Stromal cell of bone marrow (primary cell): ENCODE measurements at regions not wholly inside any gene's neighbourhood (a gene's known extent, or its start where the extent isn't known, plus 50 kb on each side); places are given as distances from the start of the nearest gene placed in this dataset.
A peak's percentile ranks its signal among the peaks of the same experiment; 100 is the strongest.

ENCODE experiments used
- DNase-seq: peaks from one replicate; pipeline ENCODE4 v3.0.0-alpha.2; 2012; ENCODE audit warnings: low read depth

DNA sequence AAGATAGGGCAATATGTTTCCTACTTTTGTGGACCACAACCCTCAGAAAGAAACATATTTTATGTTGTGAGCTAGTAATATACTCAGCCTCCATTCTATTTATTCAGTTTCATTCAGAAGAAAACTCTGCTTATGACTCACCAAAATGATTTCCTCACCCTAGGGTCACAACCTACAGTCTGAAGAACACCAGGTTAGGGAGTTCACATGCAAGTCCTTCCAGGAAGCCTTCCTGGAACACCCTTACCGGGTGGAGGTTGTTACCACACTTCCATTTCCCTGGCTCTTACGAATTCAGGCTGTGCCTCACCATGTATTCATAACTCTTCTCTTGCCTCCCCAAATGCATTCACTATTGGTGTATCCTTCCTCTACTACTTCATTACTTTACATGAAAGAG, 228.0 kb upstream of the ADAMTS9 start:
- no peak for DNase-seq

- DNase-seq: no peak
Observed at GRCh38 chr3:64913515-64913914, 225.7 kb upstream of the ADAMTS9 start.

DNA sequence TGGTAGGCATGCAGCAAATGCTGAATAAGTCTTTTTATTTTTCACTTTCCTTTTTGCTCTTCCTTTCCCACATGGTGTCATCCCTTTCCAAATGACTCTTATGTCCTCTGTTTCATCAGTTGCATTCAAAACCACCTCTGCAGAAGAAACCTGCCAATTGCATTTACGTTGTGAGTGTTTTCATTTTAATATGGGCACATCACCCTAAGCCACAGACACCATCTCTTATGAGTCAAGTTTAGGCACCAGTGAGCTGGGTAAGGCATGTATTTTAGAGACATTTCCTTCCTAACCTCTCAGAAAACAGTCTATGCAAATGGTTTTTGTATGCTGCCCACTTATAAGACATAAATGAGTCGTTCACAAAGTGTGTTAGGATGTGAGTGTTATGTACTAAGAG, 223.3 kb upstream of the ADAMTS9 start:
- DNase-seq: no peak

- DNase-seq: no peak
Observed at GRCh38 chr3:64909757-64910467, 222.1 kb upstream of the ADAMTS9 start.

DNA sequence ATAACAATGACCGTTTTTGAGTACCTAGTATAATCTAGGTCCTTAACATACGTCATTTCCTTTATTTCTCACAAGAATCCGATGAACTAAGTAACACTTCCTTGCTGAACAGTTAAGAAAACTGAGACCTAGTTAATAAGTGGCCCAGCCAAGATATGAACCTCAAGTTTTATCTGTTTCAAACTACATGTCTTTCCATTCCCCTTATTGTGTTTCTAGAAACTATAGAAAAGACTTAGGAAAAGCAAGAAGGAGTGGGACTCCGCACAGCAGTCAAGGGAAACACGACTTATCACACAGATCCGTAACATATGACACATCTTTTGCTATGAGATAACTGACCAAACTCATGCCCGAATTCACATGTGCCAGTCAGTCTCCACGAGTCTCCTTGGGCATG, 221.2 kb upstream of the ADAMTS9 start:
- no peak for DNase-seq

DNA sequence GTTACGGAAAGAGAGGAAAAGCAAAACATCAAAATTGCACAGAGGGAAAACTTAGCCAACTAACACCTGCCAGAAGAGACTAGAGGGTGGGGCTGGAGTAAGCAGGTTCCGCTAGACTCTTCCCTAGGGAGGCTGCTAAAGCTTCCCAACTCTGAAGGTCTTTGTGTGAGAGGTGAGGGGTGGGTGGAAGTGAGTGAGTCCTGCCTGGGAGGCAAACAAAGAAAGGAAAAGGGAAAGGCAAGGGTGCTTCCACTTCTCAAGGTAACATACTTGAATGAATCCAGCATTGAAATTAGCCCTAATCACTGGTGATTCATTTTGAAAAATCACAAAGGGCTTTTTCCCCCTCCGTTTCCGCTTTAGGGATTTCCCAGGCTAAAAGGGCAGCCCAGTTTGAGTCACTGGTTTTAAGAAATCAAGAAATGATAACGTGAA, 220.5 kb upstream of the ADAMTS9 start:
- no peak for DNase-seq

DNA sequence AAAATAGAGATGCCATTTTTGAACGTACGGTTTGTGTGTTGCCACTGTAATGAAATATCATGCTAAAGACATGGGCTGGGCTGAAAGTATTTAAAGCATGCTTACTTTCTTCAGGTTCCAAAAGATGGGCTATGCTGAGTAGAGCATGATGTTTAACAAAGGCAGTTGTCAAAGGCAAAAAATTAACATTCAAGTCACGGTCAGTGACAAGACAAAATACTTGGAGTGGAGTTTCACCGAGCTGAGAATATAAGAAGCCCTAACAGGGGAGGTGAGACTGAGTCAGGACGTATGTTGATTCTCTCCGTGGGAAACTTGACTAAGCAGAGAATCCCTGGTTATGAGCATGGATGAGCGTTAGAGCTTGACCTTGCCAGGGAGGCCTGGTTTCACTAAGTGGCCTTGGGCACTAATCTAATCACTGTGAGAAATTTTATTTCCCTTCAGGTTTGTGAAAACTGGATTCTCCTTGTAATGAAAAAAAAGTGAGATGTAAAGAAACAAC, 218.2 kb upstream of the ADAMTS9 start:
- no peak for DNase-seq

DNA sequence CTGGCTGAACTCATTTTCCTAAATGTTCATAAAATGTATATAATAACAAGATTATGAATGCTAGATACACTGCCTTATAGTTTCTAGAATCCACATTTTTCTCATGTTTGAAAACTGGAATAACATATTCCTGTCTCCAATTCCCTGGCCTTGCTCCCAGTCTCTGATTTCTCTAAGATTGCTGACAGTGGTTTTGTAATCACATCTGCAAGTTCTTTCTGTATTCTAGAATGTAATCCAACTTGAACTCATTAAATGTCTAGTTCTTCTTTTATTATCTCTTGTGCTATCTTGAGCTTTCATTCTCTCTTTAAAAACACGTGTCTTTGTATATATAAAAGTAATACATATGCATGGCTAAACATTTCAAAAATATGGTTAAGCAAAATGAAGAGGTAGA, 215.2 kb upstream of the ADAMTS9 start:
- DNase-seq: peak; percentile 27

DNA sequence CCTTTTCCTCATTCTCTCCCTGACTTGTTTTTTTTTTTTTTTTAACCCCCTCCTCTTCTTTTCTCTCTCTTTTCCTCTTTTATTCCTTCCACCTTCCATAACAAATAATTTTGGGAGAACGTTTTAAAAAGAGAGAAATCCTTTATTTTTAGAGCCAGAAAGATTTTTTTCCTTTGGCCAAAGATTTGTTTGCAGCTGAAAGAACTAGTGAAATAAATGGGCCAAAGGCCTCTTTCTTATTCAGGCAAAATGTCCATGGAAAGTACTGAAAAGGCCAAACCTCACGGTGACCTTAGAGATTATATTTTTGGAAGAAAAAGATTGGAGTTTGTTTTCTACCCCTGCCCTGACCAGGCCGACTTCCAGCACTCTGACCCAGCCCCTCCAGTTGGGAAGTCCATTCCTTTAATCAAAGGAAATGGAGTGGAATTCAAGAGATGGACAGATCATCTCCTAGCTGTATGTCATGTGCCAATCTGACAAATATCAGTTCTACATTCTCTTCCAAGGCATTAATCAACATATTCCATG, 214.3 kb upstream of the ADAMTS9 start:
- DNase-seq: no peak

DNA sequence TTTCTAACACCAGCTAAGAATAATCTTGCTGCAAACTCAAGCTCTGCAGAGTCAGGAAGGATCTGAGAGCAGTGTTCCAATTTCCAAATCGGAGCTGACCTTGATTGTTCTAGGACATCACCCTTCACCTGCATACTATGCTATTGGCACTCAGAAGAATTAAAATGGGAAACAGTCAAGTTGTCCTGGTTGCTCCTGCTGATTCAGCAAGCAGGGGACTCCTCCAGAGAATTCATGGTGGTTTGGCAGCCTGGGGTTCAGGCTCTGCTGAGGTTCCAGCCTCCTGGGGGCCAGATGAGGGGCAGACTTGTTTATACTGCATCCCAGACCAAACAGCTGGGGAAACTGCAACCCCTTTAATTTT, 213.7 kb upstream of the ADAMTS9 start:
- no peak for DNase-seq

DNA sequence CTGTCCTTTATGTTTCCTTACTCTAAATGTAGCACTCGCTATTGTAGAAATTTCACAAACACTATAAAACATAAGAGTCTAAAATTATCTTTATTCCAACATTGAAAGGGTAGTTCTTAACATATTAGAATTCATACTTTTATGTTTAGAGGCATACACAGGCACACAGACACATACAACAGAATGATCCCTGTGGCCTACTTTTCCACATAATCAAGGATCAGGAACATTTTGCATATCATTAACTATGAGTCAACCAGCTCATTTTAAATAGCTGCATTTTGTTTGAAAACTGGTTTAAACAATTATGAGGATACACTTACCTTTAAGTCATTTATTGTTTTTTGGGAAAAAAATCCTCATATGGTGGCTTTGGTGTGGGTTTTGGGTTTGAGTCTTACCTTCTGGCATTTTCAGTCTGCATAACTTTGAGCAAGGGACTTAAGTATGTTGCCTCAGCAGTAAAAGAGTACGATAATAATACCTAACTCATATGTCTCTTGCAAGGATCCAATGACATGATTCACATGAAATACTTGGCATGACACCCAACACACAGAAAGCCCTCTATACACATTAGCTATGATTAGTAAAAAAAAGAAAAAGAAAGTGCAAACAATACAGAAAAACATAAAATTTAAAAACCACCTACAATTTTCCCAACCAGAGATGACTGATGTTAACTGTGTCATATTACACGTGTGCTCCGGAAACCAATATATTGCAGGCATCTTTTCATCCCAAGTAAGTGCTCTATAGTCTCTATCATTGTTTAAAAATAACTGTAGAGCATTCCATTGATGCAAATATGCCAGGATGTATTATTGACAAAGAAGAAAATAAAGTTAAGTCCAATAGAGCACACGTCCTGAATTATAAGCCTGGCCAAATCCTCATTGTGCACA, 213.1 kb upstream of the ADAMTS9 start:
- peak; percentile 17 for DNase-seq

GRCh38 chr3:64900156-64900555, 212.4 kb upstream of the ADAMTS9 start:
- DNase-seq: no peak

DNA sequence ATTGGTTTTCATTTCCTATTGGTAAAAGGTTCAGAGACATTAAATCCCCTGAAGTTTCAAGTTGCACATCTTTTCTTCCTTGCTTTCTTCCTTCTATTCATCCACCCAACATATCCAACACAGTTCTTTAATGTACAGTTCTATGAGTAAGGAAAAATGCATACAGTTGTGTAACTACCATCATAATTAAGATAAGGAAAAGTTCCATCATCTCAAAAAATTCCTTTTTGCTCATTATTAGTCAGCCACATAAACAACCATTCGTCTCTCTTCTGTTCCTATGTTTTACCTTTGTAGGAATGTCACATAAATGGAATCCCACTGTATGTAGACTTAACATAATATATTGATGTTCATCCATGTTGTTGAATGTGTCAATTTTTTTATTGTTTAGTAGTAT, 211.1 kb upstream of the ADAMTS9 start:
- no peak for DNase-seq

GRCh38 chr3:64895991-64896895, 208.4 kb upstream of the ADAMTS9 start:
- no peak for DNase-seq

DNA sequence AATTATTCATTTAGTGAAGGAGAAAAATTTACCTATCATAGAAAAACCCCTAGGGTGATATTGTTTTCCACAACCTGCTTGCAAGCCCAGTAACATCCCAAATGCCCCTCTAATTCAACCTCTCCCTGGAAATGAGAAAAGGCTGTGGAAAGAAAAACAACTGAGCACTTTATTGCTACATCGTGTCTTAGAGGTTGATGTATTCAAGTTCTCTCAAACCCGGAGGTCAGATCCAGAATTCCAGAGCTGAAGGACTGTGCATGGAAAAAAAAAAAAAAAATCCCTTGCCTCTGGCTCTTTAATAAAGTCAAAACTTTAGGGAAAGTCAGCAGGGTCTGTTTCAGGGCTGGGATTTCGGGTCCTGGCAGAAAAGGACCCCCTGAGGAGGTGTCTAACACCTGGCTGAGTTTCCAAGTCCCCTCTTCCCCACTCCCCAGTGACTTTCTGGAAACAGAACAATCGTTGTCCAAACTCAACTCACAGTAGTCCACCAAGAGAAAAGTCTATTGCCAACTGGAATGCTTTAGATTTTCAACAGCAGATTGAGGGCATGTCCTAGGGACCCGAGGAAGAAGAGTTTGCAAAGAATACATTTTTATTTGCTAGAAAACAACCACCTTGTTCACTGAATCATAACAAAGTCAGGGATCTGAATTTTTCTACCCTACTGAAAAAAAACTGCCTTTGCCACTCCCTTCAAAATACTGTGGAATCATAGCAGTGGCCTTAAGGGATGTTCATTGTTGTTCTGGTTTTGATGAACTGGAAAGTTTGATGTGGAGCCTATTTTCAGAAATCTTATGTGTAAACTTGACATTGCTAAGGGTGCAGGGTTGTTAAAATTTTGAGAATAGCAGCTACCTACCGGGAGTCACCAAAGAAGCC, 207.5 kb upstream of the ADAMTS9 start:
- no peak for DNase-seq

DNA sequence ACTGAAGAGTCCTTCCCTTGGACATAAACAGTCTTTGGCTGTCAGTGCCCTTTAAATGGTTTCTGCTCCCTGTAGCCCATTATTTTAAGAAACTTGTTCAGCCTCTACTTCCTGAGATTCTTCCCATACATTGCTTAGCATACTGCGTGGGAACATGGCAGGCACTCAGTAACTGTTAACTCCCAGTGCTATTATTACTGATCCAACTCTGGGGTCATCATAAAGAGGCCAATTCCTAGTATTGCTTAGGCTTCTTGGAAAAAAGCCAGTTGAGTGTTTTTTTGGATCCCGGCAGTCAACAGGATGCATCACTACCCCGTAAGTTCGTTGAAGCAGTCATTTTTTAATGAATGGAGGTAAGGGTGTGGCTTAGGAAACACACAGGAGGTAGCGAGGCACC, 206.2 kb upstream of the ADAMTS9 start:
- DNase-seq: no peak

DNA sequence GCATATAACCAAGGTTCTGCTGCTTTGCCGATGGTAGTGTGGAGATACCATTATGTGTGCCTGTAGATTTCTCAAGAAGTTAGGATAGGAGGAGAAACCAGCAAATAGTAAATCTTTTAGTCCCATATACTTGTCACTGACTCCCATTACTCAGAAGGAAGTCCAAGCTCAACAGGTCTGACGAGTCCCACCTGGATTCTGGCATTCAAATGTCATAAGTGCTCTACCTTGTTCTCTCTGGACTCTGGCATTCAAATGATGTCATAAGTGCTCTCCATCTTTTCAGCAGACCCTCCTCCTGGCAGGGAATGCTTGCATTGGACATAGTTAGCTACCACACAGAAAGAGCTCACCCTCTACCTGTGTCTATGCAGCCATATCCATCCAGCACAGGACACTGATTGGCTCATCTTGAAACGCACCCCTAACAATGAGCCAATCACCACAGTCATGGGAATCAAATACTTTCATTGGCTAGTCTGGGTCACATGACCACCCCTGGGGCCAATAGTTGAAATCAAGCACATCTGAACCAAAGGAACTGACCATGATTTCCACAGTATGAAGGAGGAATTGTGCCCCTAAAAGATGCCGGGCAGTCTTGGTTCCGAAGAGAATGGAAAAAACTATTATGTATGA, 205.0 kb upstream of the ADAMTS9 start:
- no peak for DNase-seq

DNA sequence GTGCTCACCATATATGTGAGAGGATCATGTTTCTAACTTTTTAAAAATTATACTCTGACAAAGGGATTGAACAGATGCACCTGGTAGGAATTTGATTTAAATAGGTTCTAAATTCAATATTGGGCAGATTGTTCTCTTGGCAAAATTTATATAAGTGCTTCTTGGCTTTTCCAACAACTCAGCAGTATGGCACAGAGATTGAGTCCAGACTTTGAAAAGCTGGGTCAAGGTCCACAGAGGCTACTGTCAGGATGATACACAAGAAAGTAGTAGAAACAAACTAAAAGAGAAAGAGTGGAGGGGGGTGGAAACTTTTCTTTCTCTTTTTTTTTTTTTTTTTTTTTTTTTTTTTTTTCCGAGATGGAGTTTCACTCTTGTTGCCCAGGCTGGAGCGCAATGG, 203.2 kb upstream of the ADAMTS9 start:
- DNase-seq: no peak

GRCh38 chr3:64890466-64890865, 202.7 kb upstream of the ADAMTS9 start:
- DNase-seq: no peak

DNA sequence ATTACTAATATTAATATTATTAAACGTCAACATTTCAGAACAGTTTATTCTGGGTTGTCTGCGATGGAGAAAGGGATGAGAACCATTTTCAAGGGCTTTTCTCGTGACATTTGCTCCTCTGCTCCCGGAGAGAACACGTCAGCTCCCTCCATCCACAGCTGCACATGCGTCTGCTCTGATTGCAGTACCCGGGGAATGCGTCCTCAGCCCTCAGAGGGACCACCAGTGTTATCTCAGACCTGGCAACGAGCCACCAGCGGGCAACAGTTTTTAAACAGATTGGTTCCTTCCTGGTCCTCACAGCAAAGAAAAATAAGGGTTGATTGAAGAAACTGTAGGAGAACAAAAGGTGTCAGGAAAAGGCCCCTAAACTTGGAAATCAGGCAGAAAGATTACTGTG, 202.2 kb upstream of the ADAMTS9 start:
- DNase-seq: no peak
